Activated CD8-positive, alpha-beta memory T cell treated with anti-CD3 and anti-CD28 coated beads for 36 hours (primary cell): ENCODE measurements at regions not wholly inside any gene's neighbourhood (a gene's known extent, or its start where the extent isn't known, plus 50 kb on each side); places are given as distances from the start of the nearest gene placed in this dataset.
"Not testable (repeated sequence)": the region's sequence is repeated elsewhere in the genome, so short reads cannot be mapped to it uniquely, and the experiment has no call there.

Source experiments
- CTCF ChIA-PET: fragments of 350-600 bp; sonication (Branson Sonifier 250); formaldehyde crosslinking; loops from one replicate; lab custom pipeline; 2021; ENCODE audit warnings: antibody characterized with exemption; lab: Charles Lee
- POLR2A ChIA-PET: fragments of 350-600 bp; sonication (Branson Sonifier 250); formaldehyde crosslinking; loops from one replicate; lab custom pipeline; 2021; ENCODE audit warnings: antibody characterized with exemption; lab: Charles Lee

- ChIA-PET POLR2A (no interaction called here), CTCF (no interaction called here)
These were observed 204.1 kb upstream of the PTGFR start for GRCh38 chr1:78286686-78287085.

GRCh38 chr1:78289603-78290002, 201.2 kb upstream of the PTGFR start:
- ChIA-PET CTCF (no interaction called here), POLR2A (no interaction called here)

DNA sequence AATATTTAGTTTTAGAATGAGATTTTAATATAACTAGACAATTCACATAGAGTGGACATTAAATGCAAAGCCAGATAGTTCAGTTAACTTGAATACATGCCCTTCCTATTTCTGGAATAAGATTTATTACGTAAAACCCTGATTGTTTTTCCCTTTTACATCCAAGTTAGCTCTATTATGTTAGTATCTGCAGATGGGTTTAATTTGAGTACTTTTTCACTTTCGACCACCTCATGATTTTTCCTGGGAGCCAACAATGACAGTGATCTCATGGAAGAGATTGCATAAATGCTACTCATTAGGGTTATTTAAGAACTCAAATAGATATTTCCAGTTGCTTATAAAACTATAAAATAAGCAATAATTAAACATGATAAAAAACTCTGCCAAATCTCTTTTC, 199.4 kb upstream of the PTGFR start:
- POLR2A ChIA-PET: no interaction called here
- CTCF ChIA-PET: no interaction called here

GRCh38 chr1:78291872-78292271, 198.9 kb upstream of the PTGFR start:
- POLR2A ChIA-PET: no interaction called here
- CTCF ChIA-PET: no interaction called here

DNA sequence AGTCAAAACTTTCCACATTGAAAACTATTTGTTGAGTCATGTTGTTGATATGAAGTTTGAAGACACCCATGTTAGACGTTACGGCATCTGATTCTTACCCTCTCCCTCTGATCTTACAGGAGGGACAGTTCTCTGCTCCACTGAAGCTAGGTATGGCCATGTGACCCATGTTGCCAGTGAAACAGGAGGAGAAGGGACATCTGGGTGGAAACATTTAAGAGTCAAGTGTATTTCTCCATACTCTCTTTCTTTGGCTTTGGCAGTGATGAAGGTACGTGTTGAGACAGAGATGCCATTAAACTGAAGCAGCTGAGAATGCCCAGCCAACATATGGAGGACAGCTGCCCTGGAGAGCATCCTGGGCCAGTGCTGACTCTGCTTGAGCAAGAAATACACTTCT, 198.4 kb upstream of the PTGFR start:
- POLR2A ChIA-PET: no interaction called here

DNA sequence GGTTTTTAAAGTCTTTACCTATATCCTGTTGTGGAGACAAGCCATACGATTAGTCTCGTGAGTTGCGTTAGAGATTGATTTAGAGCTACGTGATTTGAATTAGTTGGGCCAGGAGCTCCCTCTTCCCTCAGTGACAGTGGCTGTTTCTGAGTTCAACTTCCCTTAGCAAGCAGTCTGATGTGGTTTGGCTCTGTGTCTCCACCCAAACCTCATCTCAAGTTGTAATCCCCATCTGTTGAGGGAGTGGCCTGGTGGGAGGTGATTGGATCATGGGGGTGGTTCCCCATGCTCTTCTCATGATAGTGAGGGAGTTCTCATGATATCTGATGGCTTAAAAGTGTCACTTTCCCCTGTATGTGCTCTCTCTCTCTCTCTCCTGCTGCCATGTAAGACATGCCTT, 192.9 kb upstream of the PTGFR start:
- POLR2A ChIA-PET: no interaction called here

More for the DNA sequence above, 198.4 kb upstream of the PTGFR start:
- CTCF ChIA-PET: no interaction called here

GRCh38 chr1:78298349-78298748, 192.4 kb upstream of the PTGFR start:
- ChIA-PET POLR2A (no interaction called here), CTCF (no interaction called here)

More for the DNA sequence above, 192.9 kb upstream of the PTGFR start:
- CTCF ChIA-PET: no interaction called here

DNA sequence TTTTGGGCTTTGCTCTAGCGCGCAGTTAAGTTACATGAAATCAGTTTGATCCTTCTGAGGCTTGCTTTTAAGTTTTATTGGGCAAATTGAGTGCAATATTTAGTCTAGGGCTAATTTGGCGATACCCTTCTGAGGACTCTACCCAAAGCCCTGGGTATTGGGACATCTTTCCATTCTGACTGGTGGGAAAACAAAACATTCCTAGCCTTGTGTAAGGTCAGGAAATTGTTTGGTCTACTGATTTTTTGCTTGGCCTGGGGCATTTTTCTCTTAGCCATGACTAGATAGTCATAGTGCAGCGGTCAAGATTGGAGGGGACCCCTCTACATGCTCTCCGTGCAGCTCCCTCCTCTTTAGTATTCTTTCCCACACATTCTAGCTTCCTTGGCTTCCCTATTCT, 189.6 kb upstream of the PTGFR start:
- ChIA-PET POLR2A (no interaction called here), CTCF (interaction anchor here (0.6 kb wide), 1 partner anchor 173 kb away, joined by 3 read pairs; no protein-coding TSS in a partner anchor)

DNA sequence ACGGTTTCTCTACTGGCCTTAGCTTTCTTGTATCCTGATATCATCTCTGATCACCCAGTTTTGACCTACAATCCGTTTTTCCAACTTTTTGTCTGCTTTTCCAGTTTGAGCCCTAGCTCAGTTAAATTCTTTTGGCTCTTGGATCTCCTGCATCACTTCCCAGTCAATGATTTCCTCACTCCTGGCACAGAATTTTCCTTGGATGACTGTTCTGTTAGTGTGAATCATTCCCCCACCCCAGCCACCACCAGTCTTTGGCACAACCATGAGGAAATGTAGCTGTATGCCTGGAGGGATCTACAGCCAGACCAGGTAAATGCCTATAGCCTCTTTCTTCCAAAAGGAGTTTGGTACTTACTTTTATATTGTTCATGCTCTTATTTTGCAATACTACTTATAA, 187.2 kb upstream of the PTGFR start:
- ChIA-PET POLR2A (no interaction called here), CTCF (no interaction called here)

DNA sequence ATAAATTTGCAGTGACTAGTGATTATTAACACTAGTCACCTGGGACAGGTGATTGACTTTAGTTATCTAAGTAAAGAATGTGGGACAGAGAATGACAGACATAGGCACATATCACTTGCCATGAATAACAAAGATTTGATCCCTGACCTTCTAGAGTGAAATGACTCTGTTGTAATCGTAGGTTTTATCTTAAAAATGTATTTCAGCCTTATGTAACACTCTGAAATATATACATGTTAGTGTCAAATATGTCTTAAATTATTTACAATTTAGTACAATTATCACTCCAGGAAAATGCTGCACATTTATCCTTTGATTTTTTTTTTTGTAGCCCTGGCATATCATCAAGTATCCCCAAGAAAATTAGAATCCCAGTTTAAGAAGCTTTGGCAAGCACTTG, 186.4 kb upstream of the PTGFR start:
- ChIA-PET POLR2A (no interaction called here), CTCF (no interaction called here)

- ChIA-PET CTCF (no interaction called here), POLR2A (no interaction called here)
These were observed 186.0 kb upstream of the PTGFR start for GRCh38 chr1:78304761-78305160.

GRCh38 chr1:78310261-78310660, 180.5 kb upstream of the PTGFR start:
- POLR2A ChIA-PET, CTCF ChIA-PET: not testable (repeated sequence)

- ChIA-PET CTCF (no interaction called here), POLR2A (no interaction called here)
These were observed 172.8 kb upstream of the PTGFR start for GRCh38 chr1:78318011-78318410.

- CTCF ChIA-PET: no interaction called here
These were observed 171.2 kb upstream of the PTGFR start for GRCh38 chr1:78319603-78320002.

GRCh38 chr1:78322928-78323680, 167.7 kb upstream of the PTGFR start:
- ChIA-PET POLR2A (no interaction called here), CTCF (no interaction called here)

More at GRCh38 chr1:78319603-78320002, 171.2 kb upstream of the PTGFR start:
- POLR2A ChIA-PET: no interaction called here

- ChIA-PET CTCF (no interaction called here), POLR2A (no interaction called here)
These were observed 165.5 kb upstream of the PTGFR start for GRCh38 chr1:78325293-78325692.

- ChIA-PET CTCF (no interaction called here), POLR2A (no interaction called here)
These were observed 161.3 kb upstream of the PTGFR start for GRCh38 chr1:78329475-78329874.

DNA sequence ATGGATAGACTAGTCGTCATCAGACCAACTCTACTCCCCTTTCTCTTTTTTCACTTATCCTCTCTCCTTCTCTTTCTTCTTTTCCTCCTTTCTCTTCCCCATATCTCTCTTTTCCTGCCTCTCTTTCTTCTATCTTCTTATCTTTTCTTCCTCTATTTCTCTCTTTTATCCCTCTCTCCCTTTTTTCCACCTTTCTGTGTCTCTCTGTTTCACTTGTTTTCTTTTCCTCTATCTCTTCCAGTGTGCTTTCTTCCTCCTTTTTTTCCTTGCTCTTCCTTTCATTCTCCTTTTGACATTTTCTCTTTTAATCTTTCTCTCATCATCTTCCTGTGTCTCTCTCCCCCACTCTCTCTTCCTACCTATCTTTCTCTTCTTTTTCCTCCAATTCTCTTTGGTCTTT, 159.0 kb upstream of the PTGFR start:
- CTCF ChIA-PET: no interaction called here
- POLR2A ChIA-PET: no interaction called here

GRCh38 chr1:78333502-78333901, 157.3 kb upstream of the PTGFR start:
- CTCF ChIA-PET: no interaction called here
- POLR2A ChIA-PET: no interaction called here

DNA sequence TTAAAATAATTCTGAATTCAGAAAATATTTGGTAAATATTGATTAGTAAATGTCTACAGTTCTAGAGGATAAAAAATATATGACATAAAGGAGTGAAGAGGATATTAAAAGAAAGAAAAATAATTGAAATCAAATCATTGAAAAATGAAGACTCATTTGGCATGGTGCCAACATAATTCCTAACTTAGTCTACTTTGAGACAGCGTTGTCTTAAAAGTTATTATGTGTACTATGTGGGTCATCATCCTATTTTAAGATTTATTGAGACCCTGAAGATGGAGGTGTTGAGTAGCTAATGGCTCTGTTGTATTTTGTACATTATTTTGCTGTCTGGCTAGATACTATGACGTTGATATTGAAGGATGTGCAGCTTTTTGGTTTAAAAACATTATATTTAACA, 156.7 kb upstream of the PTGFR start:
- CTCF ChIA-PET: no interaction called here
- POLR2A ChIA-PET: no interaction called here

DNA sequence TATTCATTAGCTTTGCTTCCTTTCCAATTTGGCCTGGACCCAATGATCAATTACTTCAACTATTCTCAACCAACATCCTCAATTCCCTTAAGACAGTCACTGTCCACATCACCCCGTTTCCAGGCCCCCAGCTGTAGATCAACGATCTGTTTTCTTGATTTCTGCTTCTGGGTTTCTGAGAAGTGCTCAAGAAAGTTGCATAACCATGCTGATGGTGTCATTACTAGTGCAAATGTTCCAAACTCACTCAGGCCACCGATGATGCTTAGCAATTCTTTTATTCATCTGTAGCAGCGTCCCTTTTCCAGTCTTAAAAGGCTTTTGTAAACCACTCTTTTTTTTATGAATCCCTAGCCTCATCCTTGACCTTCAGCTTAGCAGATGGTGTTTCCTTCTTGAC, 155.8 kb upstream of the PTGFR start:
- POLR2A ChIA-PET: no interaction called here
- CTCF ChIA-PET: no interaction called here

- CTCF ChIA-PET, POLR2A ChIA-PET: not testable (repeated sequence)
These were observed 154.0 kb upstream of the PTGFR start for GRCh38 chr1:78336751-78337150.
